Sigmoid colon (tissue), 4 donors: ENCODE measurements at regions not wholly inside any gene's neighbourhood (a gene's known extent, or its start where the extent isn't known, plus 50 kb on each side); places are given as distances from the start of the nearest gene placed in this dataset.
A peak's percentile ranks its signal among the peaks of the same experiment; 100 is the strongest.

Source experiments
- EP300 ChIP-seq, 4 donors: sonication (generic); formaldehyde crosslinking; IDR thresholded peaks; one replicate each; pipeline ENCODE4 v1.6.1; 2017; ENCODE audit warnings: antibody characterized with exemption in 4 of 4
- POLR2AphosphoS5 ChIP-seq, 4 donors: sonication (generic); formaldehyde crosslinking; IDR thresholded peaks; one replicate each; pipeline ENCODE4 v1.6.1; 2017; ENCODE audit warnings: antibody characterized with exemption in 4 of 4
- TF ChIP-seq, protein P1 (sequence below), 4 experiments: fragments of 450-650 bp in 3 of 4; fragments of 200-600 bp in 1 of 4; IDR thresholded peaks; one replicate each; pipeline ENCODE4 v1.5.1; 2016 to 2019; ENCODE audit warnings: antibody characterized with exemption in 4 of 4, mild to moderate bottlenecking in 3 of 4, moderate library complexity in 2 of 4

DNA sequence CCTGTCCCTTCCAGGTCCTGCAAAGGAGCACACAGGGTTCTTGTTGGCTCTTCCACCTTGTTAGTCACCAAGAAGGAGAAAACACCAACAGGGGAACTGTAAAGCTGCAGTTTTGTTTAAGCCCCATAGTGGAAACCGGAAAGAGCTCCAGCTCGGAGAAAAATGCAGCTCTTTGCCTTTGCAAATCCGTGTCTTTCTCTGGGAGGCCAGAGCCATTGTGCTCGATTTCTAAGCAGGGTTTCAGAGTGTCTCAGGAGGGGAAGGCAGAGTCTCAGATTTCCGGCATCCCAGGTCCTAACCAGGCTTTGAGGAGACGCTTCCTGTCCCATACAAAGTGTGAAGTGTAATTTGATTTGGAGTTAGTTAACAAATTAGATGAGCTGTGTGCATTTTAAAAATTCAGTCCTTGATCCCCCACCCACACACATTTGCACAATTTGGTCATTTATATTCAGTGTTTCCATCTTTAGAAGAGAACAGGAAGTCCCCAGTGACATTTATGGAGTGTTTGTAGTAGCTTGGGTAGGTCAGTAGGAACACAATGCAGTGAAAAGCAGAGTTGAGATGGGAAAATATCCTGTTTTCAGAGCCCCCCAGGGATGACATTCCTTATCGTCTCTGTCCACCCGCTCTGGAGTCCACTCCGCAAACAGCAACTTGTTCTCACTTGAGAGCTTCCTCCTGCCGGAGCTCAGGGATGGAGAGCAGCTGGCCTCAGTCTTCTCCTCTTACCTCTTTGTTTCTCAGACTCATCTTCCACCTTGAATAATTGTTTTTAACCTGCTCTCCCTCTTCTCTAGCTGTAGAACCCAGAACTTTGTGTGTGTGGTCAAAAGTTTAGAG, 331.9 kb downstream of the SEC14L1 start:
- TF ChIP-seq, protein P1, sequence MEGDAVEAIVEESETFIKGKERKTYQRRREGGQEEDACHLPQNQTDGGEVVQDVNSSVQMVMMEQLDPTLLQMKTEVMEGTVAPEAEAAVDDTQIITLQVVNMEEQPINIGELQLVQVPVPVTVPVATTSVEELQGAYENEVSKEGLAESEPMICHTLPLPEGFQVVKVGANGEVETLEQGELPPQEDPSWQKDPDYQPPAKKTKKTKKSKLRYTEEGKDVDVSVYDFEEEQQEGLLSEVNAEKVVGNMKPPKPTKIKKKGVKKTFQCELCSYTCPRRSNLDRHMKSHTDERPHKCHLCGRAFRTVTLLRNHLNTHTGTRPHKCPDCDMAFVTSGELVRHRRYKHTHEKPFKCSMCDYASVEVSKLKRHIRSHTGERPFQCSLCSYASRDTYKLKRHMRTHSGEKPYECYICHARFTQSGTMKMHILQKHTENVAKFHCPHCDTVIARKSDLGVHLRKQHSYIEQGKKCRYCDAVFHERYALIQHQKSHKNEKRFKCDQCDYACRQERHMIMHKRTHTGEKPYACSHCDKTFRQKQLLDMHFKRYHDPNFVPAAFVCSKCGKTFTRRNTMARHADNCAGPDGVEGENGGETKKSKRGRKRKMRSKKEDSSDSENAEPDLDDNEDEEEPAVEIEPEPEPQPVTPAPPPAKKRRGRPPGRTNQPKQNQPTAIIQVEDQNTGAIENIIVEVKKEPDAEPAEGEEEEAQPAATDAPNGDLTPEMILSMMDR (IDR thresholded peaks at IDR 0.05): no peak
- no peak for TF ChIP-seq EP300 (IDR thresholded peaks at IDR 0.05)
- TF ChIP-seq POLR2AphosphoS5 (IDR thresholded peaks at IDR 0.05): peak in 3 of 4 donors; percentile 14 to 28 (median 20)
